ENCODE measurements at regions not wholly inside any gene's neighbourhood (a gene's known extent, or its start where the extent isn't known, plus 50 kb on each side); places are given as distances from the start of the nearest gene placed in this dataset.

GRCh38 chr2:203603456-203604389, 68.6 kb upstream of the RAPH1 start:
- Mint-ChIP-seq H3K4me1 (peaks cover 3% of the 10 kb centered on the region), H3K36me3 (ENCODE audit: low read depth) (no peaks in the 10 kb centered on the region), H3K27ac (no peak overlapping the region), H3K4me3 (no peak overlapping the region), H3K9me3 (no peaks in the 10 kb centered on the region), H3K27me3 (peaks cover 57% of the 10 kb centered on the region)
- ChIA-PET CTCF (no interaction called here), POLR2A (no interaction called here)
- ATAC-seq (ENCODE audit: low read depth) (no peak), DNase-seq (no peak)
- no peak for TF ChIP-seq CTCF (IDR thresholded peaks at IDR 0.05)
- intact Hi-C loops (cut with micrococcal nuclease) = no loop called here

GRCh38 chr2:203605302-203605701, 70.2 kb upstream of the RAPH1 start:
- no peaks in the 10 kb centered on the region for H3K4me1 Mint-ChIP-seq
- no peak for TF ChIP-seq CTCF (IDR thresholded peaks at IDR 0.05)
- CTCF ChIA-PET = no interaction called here
- H3K27ac Mint-ChIP-seq = no peak overlapping the region
- POLR2A ChIA-PET = no interaction called here
- peaks cover 55% of the 10 kb centered on the region for H3K27me3 Mint-ChIP-seq
- no peaks in the 10 kb centered on the region for H3K36me3 Mint-ChIP-seq (ENCODE audit: low read depth)
- DNase-seq = no peak
- no peak for ATAC-seq (ENCODE audit: low read depth)
- intact Hi-C loops (cut with micrococcal nuclease) = no loop called here
- no peak overlapping the region for H3K4me3 Mint-ChIP-seq
- no peaks in the 10 kb centered on the region for H3K9me3 Mint-ChIP-seq

- H3K36me3 Mint-ChIP-seq (ENCODE audit: low read depth) = no peaks in the 10 kb centered on the region
- no peak overlapping the region for H3K27ac Mint-ChIP-seq
- intact Hi-C loops (cut with micrococcal nuclease) = no loop called here
- H3K27me3 Mint-ChIP-seq = peaks cover 52% of the 10 kb centered on the region
- no peaks in the 10 kb centered on the region for H3K4me1 Mint-ChIP-seq
- DNase-seq (no peak), ATAC-seq (ENCODE audit: low read depth) (no peak)
- ChIA-PET CTCF (no interaction called here), POLR2A (no interaction called here)
- H3K9me3 Mint-ChIP-seq = no peaks in the 10 kb centered on the region
- TF ChIP-seq CTCF (IDR thresholded peaks at IDR 0.05) = no peak
- H3K4me3 Mint-ChIP-seq = no peak overlapping the region
Measured at GRCh38 chr2:203606051-203606450, 71.0 kb upstream of the RAPH1 start.

GRCh38 chr2:203610558-203610957, 75.5 kb upstream of the RAPH1 start:
- no peak overlapping the region for H3K27ac Mint-ChIP-seq
- no peaks in the 10 kb centered on the region for H3K9me3 Mint-ChIP-seq

GRCh38 chr2:203612246-203612645, 77.1 kb upstream of the RAPH1 start:
- no peaks in the 10 kb centered on the region for H3K9me3 Mint-ChIP-seq
- no peak overlapping the region for H3K27ac Mint-ChIP-seq
- intact Hi-C loops (cut with micrococcal nuclease) = no loop called here
- H3K36me3 Mint-ChIP-seq (ENCODE audit: low read depth) = no peaks in the 10 kb centered on the region
- ATAC-seq (ENCODE audit: low read depth) (no peak), DNase-seq (no peak)
- no peak overlapping the region for H3K4me3 Mint-ChIP-seq
- peaks cover 38% of the 10 kb centered on the region for H3K27me3 Mint-ChIP-seq
- CTCF ChIA-PET = no interaction called here
- TF ChIP-seq CTCF (IDR thresholded peaks at IDR 0.05) = no peak
- no peaks in the 10 kb centered on the region for H3K4me1 Mint-ChIP-seq
- POLR2A ChIA-PET = no interaction called here

More at GRCh38 chr2:203610558-203610957, 75.5 kb upstream of the RAPH1 start:
- no peaks in the 10 kb centered on the region for H3K36me3 Mint-ChIP-seq (ENCODE audit: low read depth)
- ATAC-seq (ENCODE audit: low read depth) = no peak
- no peak overlapping the region for H3K4me3 Mint-ChIP-seq
- CTCF ChIA-PET = no interaction called here
- DNase-seq = no peak
- H3K4me1 Mint-ChIP-seq = no peaks in the 10 kb centered on the region
- POLR2A ChIA-PET = no interaction called here
- no peak for TF ChIP-seq CTCF (IDR thresholded peaks at IDR 0.05)
- peaks cover 38% of the 10 kb centered on the region for H3K27me3 Mint-ChIP-seq
- intact Hi-C loops (cut with micrococcal nuclease) = no loop called here

Data from activated B cell treated with CpG ODN at 0.5 μM for 24 hours (primary cell).